Head of caudate nucleus (tissue), 42 donors: ENCODE measurements at regions not wholly inside any gene's neighbourhood (a gene's known extent, or its start where the extent isn't known, plus 50 kb on each side); places are given as distances from the start of the nearest gene placed in this dataset.
"Not testable (repeated sequence)": the region's sequence is repeated elsewhere in the genome, so short reads cannot be mapped to it uniquely, and the experiment has no call there.

ENCODE experiments used
- DNase-seq, 42 donors: peaks; one replicate each; pipeline versions ENCODE4 v3.0.0 to v3.0.0-alpha.2; 2020 to 2021; ENCODE audit warnings: mixed read lengths in 7 of 42
- intact Hi-C: fragments of 100-400 bp; cut with DNase I; formaldehyde crosslinking; loops from one replicate; pipeline ENCODE4 v1.15.0; 2022

DNA sequence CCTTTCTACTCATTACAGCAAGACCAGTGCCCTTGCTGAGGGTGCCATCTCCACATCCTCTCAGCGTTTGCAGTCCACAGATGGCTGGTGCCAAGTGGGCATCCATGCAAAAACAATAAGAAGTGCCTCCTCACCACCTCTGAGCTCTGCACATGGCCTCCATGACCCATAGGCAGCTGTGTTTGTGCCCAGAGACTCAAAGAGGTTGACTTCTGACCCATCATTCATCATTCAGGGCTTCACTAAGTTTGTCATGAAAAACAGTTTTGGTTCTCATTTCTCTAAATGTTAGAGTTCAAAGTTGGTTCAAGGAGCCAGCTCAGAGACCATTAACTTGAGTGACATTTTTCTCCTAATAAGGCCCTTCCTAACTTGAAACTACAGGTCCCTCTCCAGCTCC, 512.6 kb upstream of the MAP3K7 start:
- no peak for DNase-seq
- intact Hi-C loops = no loop called here

GRCh38 chr6:91098006-91098405, 511.1 kb upstream of the MAP3K7 start:
- intact Hi-C loops = no loop called here
- DNase-seq = no peak

- intact Hi-C loops = no loop called here
- peak in 35 of 42 donors; percentile 15 to 70 (median 40) for DNase-seq
Observed at GRCh38 chr6:91097364-91097763, 510.5 kb upstream of the MAP3K7 start.

DNA sequence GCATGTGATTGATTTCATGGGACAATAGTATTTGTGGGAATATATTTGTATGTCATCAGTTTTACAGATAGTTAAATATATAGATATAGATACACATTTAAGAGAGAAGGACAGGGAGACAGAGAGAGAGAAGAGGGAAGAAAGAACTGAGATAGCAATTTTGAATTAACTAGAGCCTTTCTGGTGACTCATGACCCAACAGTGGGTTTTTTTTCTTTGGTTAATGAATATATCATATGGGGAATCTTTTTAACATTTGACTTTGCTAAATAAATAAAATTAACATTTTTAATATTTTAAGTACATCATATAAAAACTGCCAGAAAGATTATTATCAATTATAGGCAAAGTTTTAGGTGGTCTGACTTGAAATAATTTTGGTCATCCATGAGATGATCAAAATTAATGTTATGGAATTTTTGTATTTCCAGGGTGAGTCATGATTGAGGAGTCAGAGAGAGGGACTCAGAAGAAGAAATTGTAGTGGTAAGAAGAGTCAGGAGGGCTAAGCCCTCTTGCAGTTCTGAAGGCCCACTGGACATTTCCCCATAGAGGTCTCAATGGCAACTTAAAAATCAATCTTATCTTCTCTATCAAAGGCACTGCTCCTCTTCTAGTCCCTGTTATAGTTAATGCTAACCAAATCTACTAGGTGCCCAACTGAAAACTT, 508.1 kb upstream of the MAP3K7 start:
- no peak for DNase-seq
- intact Hi-C loops = no loop called here

DNA sequence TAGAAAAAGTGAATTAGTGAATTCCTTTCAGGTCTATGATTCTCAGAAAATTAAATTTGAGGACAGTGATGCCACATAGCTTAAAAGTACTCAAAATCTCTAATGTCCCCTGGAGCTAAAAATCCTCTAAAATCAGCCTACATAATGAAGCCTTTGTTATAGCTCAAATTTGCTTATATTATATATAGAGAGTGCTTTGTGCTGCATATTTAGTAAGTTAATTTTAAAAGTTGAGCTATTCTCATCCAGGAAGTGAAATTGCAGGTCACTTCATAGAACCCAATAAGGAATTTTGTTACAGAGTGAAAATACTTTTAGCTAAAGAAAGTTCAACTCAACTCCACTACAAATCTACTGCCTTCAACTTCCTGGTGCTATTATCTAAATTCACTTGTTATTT, 507.5 kb upstream of the MAP3K7 start:
- intact Hi-C loops = no loop called here
- DNase-seq = no peak

GRCh38 chr6:91088976-91089375, 502.1 kb upstream of the MAP3K7 start:
- intact Hi-C loops = no loop called here
- no peak for DNase-seq

DNA sequence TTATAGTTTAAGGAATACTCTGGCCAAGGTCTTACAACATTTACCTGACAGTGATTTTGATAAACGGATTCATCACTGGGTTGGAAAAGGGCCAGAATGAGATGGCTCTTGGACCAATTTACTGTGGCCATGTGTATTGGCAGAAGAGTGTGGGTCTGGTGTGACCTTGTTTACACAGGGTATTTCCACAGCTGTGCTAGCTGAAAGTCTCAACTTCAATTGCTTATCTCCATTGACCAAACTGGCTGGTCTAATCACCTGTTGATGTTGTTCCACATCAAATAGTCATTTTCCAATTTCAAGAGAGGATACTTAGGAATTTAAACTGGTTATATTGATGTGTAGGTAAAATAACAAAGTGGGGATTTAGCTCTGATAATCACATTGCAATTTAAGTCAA, 501.6 kb upstream of the MAP3K7 start:
- intact Hi-C loops = no loop called here
- no peak for DNase-seq

- peak in 5 of 42 donors; percentile 17 to 56 (median 27) for DNase-seq
- intact Hi-C loops = no loop called here
Observed at GRCh38 chr6:91087908-91088307, 501.0 kb upstream of the MAP3K7 start.

GRCh38 chr6:91083211-91083610, 496.3 kb upstream of the MAP3K7 start:
- peak in 1 of 42 donors; percentile 46 for DNase-seq
- intact Hi-C loops = no loop called here

DNA sequence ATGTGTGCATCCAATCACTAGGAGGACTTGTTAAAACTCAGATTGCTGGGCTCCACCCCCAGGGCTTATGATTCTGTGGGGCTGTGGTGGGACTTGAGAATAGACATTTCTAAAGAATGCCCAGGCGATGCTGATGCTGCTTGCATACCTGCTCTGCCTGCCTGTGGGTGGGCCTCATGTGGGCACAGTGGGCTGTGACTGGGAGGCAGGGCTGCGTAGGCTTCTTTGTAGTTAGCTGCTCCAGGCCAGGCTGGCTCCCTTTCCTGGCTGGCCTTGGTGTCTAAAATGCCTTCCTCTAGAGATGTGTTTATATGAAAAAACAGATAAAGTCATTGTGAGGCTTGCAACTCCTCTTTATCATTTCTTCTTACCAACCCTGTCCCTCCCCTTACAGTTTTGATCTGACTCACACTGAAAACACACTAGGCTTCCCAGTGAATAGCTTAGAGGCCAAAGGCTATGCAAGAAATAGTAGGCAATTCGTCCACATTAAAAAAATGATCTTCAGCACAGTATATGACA, 495.5 kb upstream of the MAP3K7 start:
- no peak for DNase-seq
- intact Hi-C loops = no loop called here

- intact Hi-C loops = no loop called here
- peak in 9 of 42 donors; percentile 9 to 69 (median 40) for DNase-seq
Observed at GRCh38 chr6:91081452-91082067, 494.7 kb upstream of the MAP3K7 start.

- DNase-seq = no peak
- intact Hi-C loops = no loop called here
Observed at GRCh38 chr6:91080871-91081270, 494.0 kb upstream of the MAP3K7 start.

GRCh38 chr6:91079969-91080368, 493.1 kb upstream of the MAP3K7 start:
- DNase-seq = no peak
- intact Hi-C loops = no loop called here

DNA sequence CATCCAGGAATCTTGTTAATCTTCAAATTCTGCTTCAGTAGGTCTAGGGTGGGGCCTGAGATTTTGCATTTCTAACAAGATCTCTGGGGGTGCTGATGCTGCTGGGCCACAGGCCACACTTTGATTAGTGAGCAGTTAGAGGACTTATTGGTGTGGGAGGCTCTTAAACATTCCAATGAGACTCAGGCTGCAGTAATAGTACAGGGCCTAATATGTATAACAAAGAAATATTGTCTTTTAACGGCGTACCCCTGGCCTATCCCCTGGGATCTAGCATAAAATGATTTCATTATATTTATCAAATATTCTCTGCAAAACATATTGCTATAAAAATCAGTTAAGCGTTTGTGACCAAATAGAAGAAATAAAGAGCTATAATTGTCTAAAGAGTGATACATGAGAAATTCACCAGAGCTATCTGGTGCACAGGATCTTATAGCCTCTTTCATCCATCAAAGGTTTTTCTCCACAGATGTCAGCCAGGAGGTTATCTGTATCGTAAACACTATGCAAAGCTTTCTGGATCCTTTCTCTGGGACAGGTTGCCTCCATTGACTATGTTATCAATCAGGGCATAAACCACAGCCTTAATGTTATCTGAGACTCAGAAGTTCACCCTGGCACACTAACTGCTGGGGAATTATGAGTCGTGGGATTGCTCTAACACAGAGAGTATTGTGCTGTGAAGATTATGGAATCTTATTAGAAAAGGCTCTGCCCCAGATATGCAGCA, 488.5 kb upstream of the MAP3K7 start:
- intact Hi-C loops = no loop called here
- no peak for DNase-seq

DNA sequence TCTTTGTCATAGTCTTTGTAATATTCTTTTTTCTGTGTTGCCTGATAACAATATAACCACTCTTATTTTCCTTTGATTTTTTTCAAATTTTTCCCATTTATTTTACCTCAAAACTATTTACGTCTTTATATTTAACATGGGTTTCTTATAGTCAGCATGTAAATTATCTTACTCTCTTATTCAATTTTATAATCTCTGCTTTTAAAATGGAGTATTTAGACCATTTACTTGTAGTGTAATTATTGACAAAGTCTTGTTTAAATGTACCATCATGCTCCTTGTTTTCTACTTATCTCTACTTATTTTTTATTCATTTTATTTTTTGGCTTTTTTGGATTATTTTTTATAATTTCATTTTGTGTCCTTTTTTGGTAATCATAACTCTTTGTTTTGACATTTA, 476.5 kb upstream of the MAP3K7 start:
- intact Hi-C loops = no loop called here
- DNase-seq = no peak

GRCh38 chr6:91057689-91058088, 470.8 kb upstream of the MAP3K7 start:
- no peak for DNase-seq
- intact Hi-C loops = no loop called here

DNA sequence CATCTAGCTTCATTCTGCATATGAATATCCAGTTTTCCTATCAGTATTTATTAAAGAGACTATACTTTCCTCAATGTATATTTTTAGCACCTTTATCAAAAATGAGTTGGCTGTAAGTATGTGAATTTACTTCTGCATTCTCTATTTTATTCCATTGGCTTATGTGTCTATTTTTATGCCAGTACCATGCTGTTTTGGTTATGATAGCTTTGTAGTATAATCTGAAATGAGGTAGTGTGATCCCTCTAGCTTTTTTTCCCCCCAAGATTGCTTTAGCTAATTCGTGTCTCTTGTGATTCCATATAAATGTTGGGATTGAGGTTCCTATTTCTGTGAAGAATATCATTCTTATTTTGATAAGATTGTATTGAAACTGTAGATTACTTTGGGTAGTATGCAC, 469.1 kb upstream of the MAP3K7 start:
- intact Hi-C loops = no loop called here
- no peak for DNase-seq

DNA sequence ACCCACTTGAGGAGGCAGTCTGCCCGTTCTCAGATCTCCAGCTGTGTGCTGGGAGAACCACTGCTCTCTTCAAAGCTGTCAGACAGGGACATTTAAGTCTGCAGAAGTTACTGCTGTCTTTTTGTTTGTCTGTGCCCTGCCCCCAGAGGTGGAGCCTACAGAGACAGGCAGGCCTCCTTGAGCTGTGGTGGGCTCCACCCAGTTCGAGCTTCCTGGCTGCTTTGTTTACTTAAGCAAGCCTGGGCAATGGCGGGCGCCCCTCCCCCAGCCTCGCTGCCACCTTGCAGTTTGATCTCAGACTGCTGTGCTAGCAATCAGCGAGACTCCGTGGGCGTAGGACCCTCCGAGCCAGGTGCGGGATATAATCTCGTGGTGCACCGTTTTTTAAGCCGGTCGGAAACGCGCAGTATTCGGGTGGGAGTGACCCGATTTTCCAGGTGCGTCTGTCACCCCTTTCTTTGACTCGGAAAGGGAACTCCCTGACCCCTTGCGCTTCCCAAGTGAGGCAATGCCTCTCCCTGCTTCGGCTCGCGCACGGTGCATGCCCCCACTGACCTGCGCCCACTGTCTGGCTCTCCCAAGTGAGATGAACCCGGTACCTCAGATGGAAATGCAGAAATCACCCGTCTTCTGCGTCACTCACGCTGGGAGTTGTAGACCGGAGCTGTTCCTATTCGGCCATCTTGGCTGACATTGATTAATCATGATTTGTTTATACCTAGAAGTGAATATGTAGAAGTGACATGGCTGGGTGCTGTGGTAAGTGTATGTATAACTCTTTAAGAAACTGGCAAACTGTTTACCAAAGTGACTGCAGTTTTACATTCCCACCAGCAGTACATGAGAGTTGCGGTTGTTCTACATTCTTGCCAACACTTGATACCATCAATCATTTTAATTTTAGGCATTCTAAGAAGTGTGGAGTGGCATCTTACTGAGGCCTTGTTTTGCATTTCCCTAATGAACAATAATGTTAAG, 465.9 kb upstream of the MAP3K7 start:
- intact Hi-C loops, DNase-seq: not testable (repeated sequence)

DNA sequence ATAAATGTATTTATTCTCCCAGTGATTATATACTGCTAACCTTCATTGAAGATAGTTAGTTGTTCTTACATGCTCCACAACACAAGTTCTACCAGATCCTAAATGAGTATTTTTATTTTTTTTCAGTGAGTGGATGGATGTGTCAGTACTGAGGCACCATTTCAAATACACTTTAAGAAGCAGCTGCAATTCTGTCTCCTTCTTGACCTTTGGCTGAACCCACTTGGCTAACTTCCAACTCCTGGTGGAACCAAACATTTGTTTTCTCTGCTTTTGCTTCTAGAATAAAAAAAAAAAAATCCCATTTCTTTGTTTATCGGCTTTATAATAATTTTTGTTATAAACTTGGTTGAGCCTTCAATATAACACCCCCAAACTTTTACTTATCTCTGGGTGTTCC, 458.3 kb upstream of the MAP3K7 start:
- intact Hi-C loops = no loop called here
- peak in 1 of 42 donors; percentile 1 for DNase-seq
